HEK293 (cell line): ENCODE measurements at regions not wholly inside any gene's neighbourhood (a gene's known extent, or its start where the extent isn't known, plus 50 kb on each side); places are given as distances from the start of the nearest gene placed in this dataset.

Experiments
- CTCF ChIA-PET: fragments of 350-600 bp; formaldehyde crosslinking; extraction: SDS; loops from one replicate; lab custom pipeline; 2021; ENCODE audit warnings: antibody characterized with exemption; lab: Yijun Ruan, JAX
- POLR2A ChIA-PET: fragments of 300-600 bp; formaldehyde crosslinking; extraction: SDS; loops from one replicate; lab custom pipeline; 2020; ENCODE audit warnings: antibody characterized with exemption, inconsistent platforms; lab: Yijun Ruan, JAX
- H3K27ac ChIP-seq: fragments of 200-500 bp; sonication (Bioruptor generic); 2 replicates; pipeline ENCODE4 v1.5.1; 2014; ENCODE audit warnings: low read depth, low read length, control low read depth, inconsistent platforms; ENCODE audit errors: extremely low read depth
- H3K36me3 ChIP-seq, 2 experiments: fragments of 200-500 bp in 1 of 2; sonication (Bioruptor generic) in 1 of 2; 1 replicate in 1 of 2; 2 replicates in 1 of 2; pipeline ENCODE4 v1.5.1; 2014 to 2017; ENCODE audit warnings: inconsistent platforms in 2 of 2, low read length in 2 of 2; ENCODE audit not compliant: control insufficient read depth in 2 of 2, insufficient read depth in 1 of 2
- H3K4me1 ChIP-seq: fragments of 200-500 bp; sonication (Bioruptor generic); 2 replicates; pipeline ENCODE4 v1.5.1; 2014; ENCODE audit warnings: mild to moderate bottlenecking, low read length, inconsistent platforms; ENCODE audit not compliant: control insufficient read depth, insufficient read depth
- H3K4me3 ChIP-seq: 2 replicates; pipeline ENCODE4 v1.5.1; 2011; ENCODE audit warnings: low read depth, mild to moderate bottlenecking, control low read depth, low read length, moderate library complexity
- H3K9me3 ChIP-seq: fragments of 200-500 bp; sonication (Bioruptor generic); 2 replicates; pipeline ENCODE4 v1.5.1; 2014; ENCODE audit warnings: low read depth, low read length, inconsistent platforms; ENCODE audit not compliant: control insufficient read depth, insufficient read depth
- GFI1B ChIP-seq: fragments of 450-650 bp; formaldehyde crosslinking; IDR thresholded peaks from 2 replicates; pipeline ENCODE4 v1.5.1; 2016; ENCODE audit warnings: missing biosample characterization, missing genetic modification characterization
- KLF1 ChIP-seq: fragments of 450-650 bp; formaldehyde crosslinking; IDR thresholded peaks from 2 replicates; pipeline ENCODE4 v1.5.1; 2016; ENCODE audit warnings: missing biosample characterization, missing genetic modification characterization
- MYNN ChIP-seq: fragments of 450-650 bp; formaldehyde crosslinking; IDR thresholded peaks from 2 replicates; pipeline ENCODE4 v1.5.1; 2016; ENCODE audit warnings: missing biosample characterization, missing genetic modification characterization, borderline replicate concordance
- SP3 ChIP-seq: fragments of 450-650 bp; formaldehyde crosslinking; IDR thresholded peaks from 2 replicates; pipeline ENCODE4 v1.5.1; 2016; ENCODE audit warnings: missing biosample characterization, missing genetic modification characterization
- SP7 ChIP-seq: fragments of 450-650 bp; formaldehyde crosslinking; IDR thresholded peaks from 2 replicates; pipeline ENCODE4 v1.5.1; 2016; ENCODE audit warnings: missing biosample characterization, missing genetic modification characterization
- ZBTB26 ChIP-seq: fragments of 450-650 bp; formaldehyde crosslinking; optimal IDR thresholded peaks from 2 replicates; pipeline ENCODE3; 2016; ENCODE audit warnings: missing biosample characterization, mild to moderate bottlenecking, missing genetic modification characterization
- ZFP3 ChIP-seq: fragments of 450-650 bp; formaldehyde crosslinking; IDR thresholded peaks from 2 replicates; pipeline ENCODE4 v1.5.1; 2016; ENCODE audit warnings: low read depth, missing biosample characterization, missing genetic modification characterization
- ZNF132 ChIP-seq: fragments of 450-650 bp; formaldehyde crosslinking; IDR thresholded peaks from 2 replicates; pipeline ENCODE4 v1.5.1; 2017; ENCODE audit warnings: missing biosample characterization, missing genetic modification characterization, borderline replicate concordance
- ZNF138 ChIP-seq: fragments of 450-650 bp; formaldehyde crosslinking; IDR thresholded peaks from 2 replicates; pipeline ENCODE4 v1.5.1; 2016; ENCODE audit warnings: missing biosample characterization, missing genetic modification characterization, borderline replicate concordance
- ZNF202 ChIP-seq: fragments of 450-650 bp; formaldehyde crosslinking; IDR thresholded peaks from 2 replicates; pipeline ENCODE4 v1.5.1; 2016; ENCODE audit warnings: missing biosample characterization, missing genetic modification characterization, borderline replicate concordance
- ZNF221 ChIP-seq: fragments of 450-650 bp; formaldehyde crosslinking; IDR thresholded peaks from 2 replicates; pipeline ENCODE4 v1.5.1; 2017; ENCODE audit warnings: missing biosample characterization, missing genetic modification characterization, borderline replicate concordance
- ZNF223 ChIP-seq: fragments of 450-650 bp; formaldehyde crosslinking; IDR thresholded peaks from 2 replicates; pipeline ENCODE4 v1.5.1; 2016; ENCODE audit warnings: missing biosample characterization, missing genetic modification characterization
- ZNF311 ChIP-seq: fragments of 450-650 bp; formaldehyde crosslinking; IDR thresholded peaks from 2 replicates; pipeline ENCODE4 v1.5.1; 2017; ENCODE audit warnings: missing biosample characterization, missing genetic modification characterization, borderline replicate concordance
- ZNF324 ChIP-seq: fragments of 450-650 bp; formaldehyde crosslinking; IDR thresholded peaks from 2 replicates; pipeline ENCODE4 v1.5.1; 2016; ENCODE audit warnings: missing biosample characterization, missing genetic modification characterization
- ZNF391 ChIP-seq: fragments of 450-650 bp; formaldehyde crosslinking; IDR thresholded peaks from 2 replicates; pipeline ENCODE4 v1.5.1; 2016; ENCODE audit warnings: low read depth, missing biosample characterization, missing genetic modification characterization, borderline replicate concordance
- ZNF423 ChIP-seq: fragments of 450-650 bp; formaldehyde crosslinking; IDR thresholded peaks from 2 replicates; pipeline ENCODE4 v1.5.1; 2016; ENCODE audit warnings: missing biosample characterization, missing genetic modification characterization
- ZNF433 ChIP-seq: fragments of 450-650 bp; formaldehyde crosslinking; IDR thresholded peaks from 2 replicates; pipeline ENCODE4 v1.5.1; 2016; ENCODE audit warnings: missing biosample characterization, missing genetic modification characterization, low read depth
- ZNF585B ChIP-seq: fragments of 450-650 bp; formaldehyde crosslinking; IDR thresholded peaks from 2 replicates; pipeline ENCODE4 v1.5.1; 2016; ENCODE audit warnings: missing biosample characterization, missing genetic modification characterization
- ZNF776 ChIP-seq: fragments of 450-650 bp; formaldehyde crosslinking; IDR thresholded peaks from 2 replicates; pipeline ENCODE4 v1.5.0; 2017; ENCODE audit warnings: missing biosample characterization, missing genetic modification characterization, borderline replicate concordance
- ZXDB ChIP-seq: fragments of 450-650 bp; formaldehyde crosslinking; IDR thresholded peaks from 2 replicates; pipeline ENCODE4 v1.5.1; 2016; ENCODE audit warnings: missing biosample characterization, missing genetic modification characterization
- TF ChIP-seq, protein P1 (sequence below): fragments of 450-650 bp; formaldehyde crosslinking; IDR thresholded peaks from 2 replicates; pipeline ENCODE4 v1.5.1; 2016; ENCODE audit warnings: missing biosample characterization, missing genetic modification characterization

- H3K27ac ChIP-seq: no peak overlapping the region
- TF ChIP-seq ZNF311 (tag by site-specific recombination) (no peak), ZFP3 (tag by site-specific recombination) (no peak), ZNF138 (tag by site-specific recombination) (no peak), KLF1 (tag by site-specific recombination) (no peak)
- H3K4me1 ChIP-seq: no peaks in the 10 kb centered on the region
- ChIA-PET CTCF (no interaction called here), POLR2A (no interaction called here)
- no peaks in the 10 kb centered on the region for H3K9me3 ChIP-seq
- H3K36me3 ChIP-seq: no peaks in the 10 kb centered on the region
- no peak overlapping the region for H3K4me3 ChIP-seq
Measured at GRCh38 chr2:228839421-228839876, 431.6 kb downstream of the PID1 start.

GRCh38 chr2:228838819-228839218 lies 432.3 kb downstream of the PID1 start:
- Histone ChIP-seq H3K4me3 (no peak overlapping the region), H3K36me3 (no peaks in the 10 kb centered on the region), H3K9me3 (no peaks in the 10 kb centered on the region), H3K4me1 (no peaks in the 10 kb centered on the region), H3K27ac (no peak overlapping the region)
- TF ChIP-seq SP7 (tag by site-specific recombination) (no peak), ZNF132 (tag by site-specific recombination) (no peak), ZBTB26 (tag by site-specific recombination) (no peak), ZNF433 (no peak), ZNF585B (tag by site-specific recombination) (no peak), ZNF202 (tag by site-specific recombination) (no peak)
- ChIA-PET POLR2A (no interaction called here), CTCF (no interaction called here)

GRCh38 chr2:228828397-228828796 lies 442.7 kb downstream of the PID1 start:
- ChIA-PET CTCF (no interaction called here), POLR2A (no interaction called here)
- TF ChIP-seq SP3 (tag by site-specific recombination): no peak
- TF ChIP-seq ZNF221 (tag by site-specific recombination): no peak
- no peak for TF ChIP-seq ZXDB
- no peak for TF ChIP-seq ZNF223 (tag by site-specific recombination)
- TF ChIP-seq ZNF391 (tag by site-specific recombination): no peak
- no peak for TF ChIP-seq ZNF324 (tag by site-specific recombination)
- no peak for TF ChIP-seq ZNF423 (tag by site-specific recombination)

GRCh38 chr2:228827056-228827700 lies 443.9 kb downstream of the PID1 start:
- ChIA-PET POLR2A (no interaction called here), CTCF (no interaction called here)
- TF ChIP-seq MYNN (tag by site-specific recombination) (no peak), ZNF776 (tag by site-specific recombination) (no peak), GFI1B (tag by site-specific recombination) (no peak), ZNF223 (tag by site-specific recombination) (no peak)
- TF ChIP-seq, protein P1, sequence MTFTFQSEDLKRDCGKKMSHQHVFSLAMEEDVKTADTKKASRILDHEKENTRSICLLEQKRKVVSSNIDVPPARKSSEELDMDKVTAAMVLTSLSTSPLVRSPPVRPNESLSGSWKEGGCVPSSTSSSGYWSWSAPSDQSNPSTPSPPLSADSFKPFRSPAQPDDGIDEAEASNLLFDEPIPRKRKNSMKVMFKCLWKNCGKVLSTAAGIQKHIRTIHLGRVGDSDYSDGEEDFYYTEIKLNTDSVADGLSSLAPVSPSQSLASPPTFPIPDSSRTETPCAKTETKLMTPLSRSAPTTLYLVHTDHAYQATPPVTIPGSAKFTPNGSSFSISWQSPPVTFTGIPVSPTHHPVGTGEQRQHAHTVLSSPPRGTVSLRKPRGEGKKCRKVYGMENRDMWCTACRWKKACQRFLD (tag by site-specific recombination): no peak
- Histone ChIP-seq H3K4me3 (no peak overlapping the region), H3K9me3 (no peaks in the 10 kb centered on the region), H3K4me1 (no peaks in the 10 kb centered on the region), H3K36me3 (no peaks in the 10 kb centered on the region), H3K27ac (no peak overlapping the region)

More at GRCh38 chr2:228828397-228828796, 442.7 kb downstream of the PID1 start:
- Histone ChIP-seq H3K9me3 (no peaks in the 10 kb centered on the region), H3K4me1 (no peaks in the 10 kb centered on the region), H3K36me3 (no peaks in the 10 kb centered on the region), H3K4me3 (no peak overlapping the region), H3K27ac (no peak overlapping the region)
